ENCODE measurements at regions not wholly inside any gene's neighbourhood (a gene's known extent, or its start where the extent isn't known, plus 50 kb on each side); places are given as distances from the start of the nearest gene placed in this dataset.

DNA sequence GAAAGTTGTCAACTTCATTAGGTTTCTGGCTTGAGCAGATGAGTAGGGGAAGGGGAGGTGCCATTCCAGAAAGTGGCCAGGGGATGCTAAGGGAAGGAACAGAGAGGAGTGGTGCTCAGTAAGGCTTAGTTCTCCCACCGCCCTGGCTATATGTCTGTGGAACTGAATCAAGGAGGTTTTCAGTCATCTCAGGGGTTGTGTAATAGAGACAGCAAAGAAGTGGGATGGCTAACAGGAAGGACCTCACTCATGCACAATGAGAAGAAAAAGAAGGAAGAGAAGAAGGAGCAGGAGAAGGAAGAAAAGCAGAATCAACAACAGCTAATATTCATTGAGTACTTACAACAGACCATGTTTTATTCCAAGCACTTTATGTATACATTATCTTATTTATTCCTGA, 368.7 kb downstream of the MID1IP1 start:
- no peak for DNase-seq (ENCODE audit: low read depth, low spot score)

DNA sequence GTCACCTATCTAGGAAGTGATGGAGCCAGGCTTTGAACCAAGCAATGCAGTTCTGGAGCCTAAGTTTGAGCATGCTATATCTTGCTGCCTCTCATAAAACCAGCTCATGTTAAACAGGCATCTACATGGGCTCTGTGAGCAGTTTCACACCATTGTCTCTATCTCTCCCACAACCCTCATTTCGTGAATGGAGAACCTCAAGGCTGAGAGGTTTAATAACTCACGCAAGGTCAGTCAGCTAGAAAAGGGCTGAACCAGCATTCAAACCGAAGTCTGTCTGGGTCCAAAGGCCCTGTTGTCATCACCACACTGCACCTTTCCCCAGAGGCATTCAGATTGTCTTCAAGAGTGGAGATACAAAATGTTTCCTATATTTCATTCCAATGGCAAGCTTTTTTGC, 369.2 kb downstream of the MID1IP1 start:
- no peak for DNase-seq (ENCODE audit: low read depth, low spot score)

- DNase-seq (ENCODE audit: low read depth, low spot score), result no peak
Measured at GRCh38 chrX:39171686-39172085, 370.4 kb downstream of the MID1IP1 start.

DNA sequence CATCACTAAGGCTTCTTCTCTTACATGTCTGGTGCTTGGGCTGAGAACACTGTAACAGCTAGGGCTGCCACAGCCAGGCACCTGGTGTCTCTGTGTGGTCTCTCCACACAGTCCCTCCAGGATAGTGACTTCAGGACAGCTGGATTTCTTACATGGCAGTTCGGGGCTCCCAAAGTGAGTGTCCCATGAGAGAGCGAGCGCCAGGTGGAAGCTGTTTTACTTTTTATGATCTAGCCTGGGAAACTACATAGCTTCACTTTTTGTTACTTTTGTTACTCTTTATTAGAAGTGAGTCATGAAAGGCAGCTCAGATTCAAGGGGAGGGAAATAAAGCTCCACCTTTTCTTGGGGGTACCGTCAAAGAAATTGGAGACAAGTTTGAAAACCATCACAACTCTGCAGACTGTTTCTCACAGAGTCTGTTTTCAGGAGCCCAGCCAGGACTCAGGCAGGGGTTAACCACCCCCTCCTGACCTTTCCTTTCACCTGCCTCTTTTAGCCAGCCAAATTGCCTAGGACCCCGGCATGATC, 373.0 kb downstream of the MID1IP1 start:
- DNase-seq (ENCODE audit: low read depth, low spot score), result no peak

DNA sequence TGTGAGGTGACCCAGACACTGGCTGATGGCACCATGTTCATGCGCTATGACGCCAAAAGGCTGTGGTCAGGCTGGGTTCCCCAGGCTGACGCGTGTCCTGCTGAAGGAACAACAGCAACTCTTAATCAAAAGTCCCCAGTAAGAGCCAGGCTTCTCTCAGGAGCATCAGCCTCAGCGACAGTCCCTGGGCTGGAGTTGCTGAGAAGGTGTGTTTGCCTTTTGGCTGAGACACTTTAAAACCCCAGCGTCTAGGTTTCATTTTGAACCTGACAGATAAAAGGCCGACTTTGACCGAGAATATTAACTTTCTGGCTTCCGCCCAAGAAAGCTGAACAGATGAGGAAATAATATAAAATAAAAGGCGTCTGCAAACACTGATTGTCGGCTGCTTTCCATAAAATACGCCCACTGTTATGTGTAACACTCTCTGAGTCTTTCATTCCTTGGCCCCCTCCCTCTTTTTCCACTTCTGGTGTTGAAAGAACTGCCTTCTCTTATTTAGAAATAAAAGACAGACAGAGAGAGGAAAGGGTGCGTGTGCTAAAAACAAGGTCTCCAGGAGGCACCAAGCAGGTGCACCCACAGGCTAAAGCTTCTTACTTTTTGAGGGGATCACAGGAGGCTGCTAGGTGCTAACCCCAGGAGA, 373.6 kb downstream of the MID1IP1 start:
- no peak for DNase-seq (ENCODE audit: low read depth, low spot score)

GRCh38 chrX:39175418-39176057, 374.3 kb downstream of the MID1IP1 start:
- no peak for DNase-seq (ENCODE audit: low read depth, low spot score)

GRCh38 chrX:39176105-39176504, 374.8 kb downstream of the MID1IP1 start:
- DNase-seq (ENCODE audit: low read depth, low spot score), result no peak

GRCh38 chrX:39189431-39189830, 388.2 kb downstream of the MID1IP1 start:
- DNase-seq (ENCODE audit: low read depth, low spot score), result no peak

GRCh38 chrX:39194673-39195072, 393.4 kb downstream of the MID1IP1 start:
- no peak for DNase-seq (ENCODE audit: low read depth, low spot score)

- peak; percentile 30 for DNase-seq (ENCODE audit: low read depth, low spot score)
Measured at GRCh38 chrX:39195156-39195555, 393.9 kb downstream of the MID1IP1 start.

- DNase-seq (ENCODE audit: low read depth, low spot score), result peak; percentile 46
Measured at GRCh38 chrX:39196192-39197102, 395.2 kb downstream of the MID1IP1 start.

- DNase-seq (ENCODE audit: low read depth, low spot score), result no peak
Measured at GRCh38 chrX:39199429-39199828, 398.2 kb downstream of the MID1IP1 start.

DNA sequence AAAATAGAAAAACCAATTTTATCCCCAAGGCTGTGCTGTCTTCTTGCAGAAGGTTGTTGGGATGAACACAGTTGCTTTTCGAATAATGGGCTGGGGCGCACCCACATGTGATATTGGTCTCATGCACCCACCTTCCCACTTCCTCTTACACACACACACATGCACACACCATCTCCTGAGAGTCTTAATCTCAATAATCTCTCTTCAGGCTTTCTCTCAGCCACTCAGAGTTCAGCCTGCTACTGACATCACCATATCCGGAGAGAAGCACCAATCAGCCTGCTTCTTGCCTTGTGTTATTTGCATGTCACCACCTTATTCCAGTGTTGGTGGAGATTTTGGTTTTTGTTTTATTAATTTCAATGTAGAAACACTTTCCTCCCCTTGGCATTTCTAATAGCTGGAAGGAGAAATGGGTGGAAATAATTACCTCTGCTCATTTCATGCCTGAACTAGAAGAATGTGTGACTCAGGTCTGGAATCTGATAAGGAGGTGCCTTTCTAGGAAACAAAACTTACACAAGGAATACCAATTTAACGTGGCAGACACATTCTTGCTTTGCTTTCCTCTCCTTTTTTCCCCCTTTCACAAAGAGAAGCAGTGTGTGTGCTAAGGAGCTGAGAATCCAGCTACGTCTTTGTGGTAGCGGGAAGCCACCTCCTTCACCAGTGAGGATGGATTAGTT, 400.2 kb downstream of the MID1IP1 start:
- no peak for DNase-seq (ENCODE audit: low read depth, low spot score)

DNA sequence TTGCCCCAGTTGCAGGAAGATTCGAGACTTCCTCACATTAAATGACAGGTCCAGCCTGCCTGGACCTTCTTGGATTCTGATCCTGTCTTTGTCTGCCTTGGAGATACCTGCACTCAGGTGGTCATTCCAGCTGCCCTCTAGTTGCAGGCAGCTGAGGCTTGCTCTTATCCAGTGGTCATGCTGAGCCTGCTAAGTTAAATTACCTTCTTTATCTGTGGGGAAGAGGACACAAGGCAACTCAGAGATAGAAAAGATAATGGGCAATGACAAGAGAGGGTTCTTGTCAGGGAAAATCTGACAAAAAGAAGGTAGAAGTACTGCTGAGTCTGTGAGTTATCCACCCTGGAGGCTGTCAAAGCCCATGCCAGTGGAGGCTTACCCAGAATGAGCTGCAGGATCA, 401.4 kb downstream of the MID1IP1 start:
- no peak for DNase-seq (ENCODE audit: low read depth, low spot score)

GRCh38 chrX:39203427-39203826, 402.2 kb downstream of the MID1IP1 start:
- DNase-seq (ENCODE audit: low read depth, low spot score), result no peak

- no peak for DNase-seq (ENCODE audit: low read depth, low spot score)
Measured at GRCh38 chrX:39204353-39204752, 403.1 kb downstream of the MID1IP1 start.

DNA sequence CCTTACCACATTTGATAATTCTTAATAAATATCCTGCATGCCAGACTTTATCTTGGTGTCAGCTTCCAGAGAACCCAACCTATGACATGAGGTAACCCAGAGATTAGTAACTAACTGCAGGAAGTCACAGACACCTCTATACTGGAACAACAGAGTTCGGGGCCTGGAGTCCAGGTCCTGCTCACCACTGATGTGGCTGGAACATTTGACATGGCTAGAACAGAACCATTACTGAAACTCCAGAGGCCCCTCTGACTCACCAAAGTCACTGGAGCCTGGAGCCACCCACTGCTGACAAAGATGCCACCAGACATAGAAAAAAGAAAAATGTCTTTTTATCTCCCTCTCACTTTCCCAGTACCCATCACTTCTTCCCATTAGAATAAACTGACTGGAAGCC, 403.7 kb downstream of the MID1IP1 start:
- no peak for DNase-seq (ENCODE audit: low read depth, low spot score)

- no peak for DNase-seq (ENCODE audit: low read depth, low spot score)
Measured at GRCh38 chrX:39205467-39205866, 404.2 kb downstream of the MID1IP1 start.

DNA sequence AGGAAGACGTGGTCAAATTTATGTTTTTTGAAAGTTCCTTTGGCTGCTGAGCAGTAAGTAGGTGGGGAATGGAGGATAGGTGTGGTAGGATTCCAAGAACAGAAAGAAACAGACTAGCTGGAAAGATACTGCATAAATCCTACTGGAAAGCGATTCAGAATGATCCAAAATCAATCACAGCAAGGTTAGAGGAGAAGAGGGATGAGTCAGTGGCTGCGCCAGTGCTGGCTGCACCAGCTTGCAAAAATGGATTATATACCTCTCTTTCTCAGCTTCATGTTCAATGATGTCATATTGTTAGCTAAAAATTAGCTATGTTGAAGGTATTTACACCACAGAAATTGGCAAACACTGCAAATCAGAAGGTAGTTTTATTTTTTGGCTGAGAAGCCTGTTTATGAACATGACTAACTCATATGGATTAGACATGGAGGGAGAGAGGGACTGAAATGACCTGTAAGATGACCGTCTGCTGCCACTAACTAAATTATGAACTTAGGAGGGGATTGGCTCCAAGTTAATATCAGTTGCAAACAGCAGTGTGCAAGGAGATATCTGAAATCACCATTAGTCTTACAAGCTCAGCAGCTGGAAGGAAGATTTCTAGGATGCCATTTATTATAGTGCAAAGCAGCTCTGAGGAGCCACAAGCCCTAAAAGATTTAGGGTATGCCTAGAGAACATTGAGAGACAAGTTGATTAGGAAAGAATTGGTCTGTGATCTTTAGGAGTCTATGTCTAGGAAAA, 405.3 kb downstream of the MID1IP1 start:
- no peak for DNase-seq (ENCODE audit: low read depth, low spot score)

- peak; percentile 29 for DNase-seq (ENCODE audit: low read depth, low spot score)
Measured at GRCh38 chrX:39211501-39211900, 410.2 kb downstream of the MID1IP1 start.

DNA sequence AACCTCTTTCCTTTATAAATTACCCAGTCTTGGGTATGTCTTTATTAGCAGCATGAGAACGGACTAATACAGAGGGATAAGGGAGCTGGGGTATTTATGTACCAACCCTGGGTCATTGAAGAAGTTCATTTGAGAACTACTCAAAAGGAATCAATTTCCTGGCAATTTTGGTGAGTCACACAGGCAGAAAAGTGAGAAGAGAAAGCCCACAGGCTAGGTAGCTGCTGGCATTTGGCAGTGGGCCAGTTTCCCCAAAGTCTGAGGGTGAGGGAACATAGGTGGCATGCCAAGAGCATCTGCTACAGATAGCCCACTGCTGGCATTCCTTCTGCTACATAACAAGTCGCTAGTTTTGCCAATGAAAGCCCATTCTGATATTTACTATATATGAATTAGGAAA, 411.2 kb downstream of the MID1IP1 start:
- DNase-seq (ENCODE audit: low read depth, low spot score), result no peak

Measured in ELF-1 (cell line).